HFFc6 (cell line): ENCODE measurements at regions not wholly inside any gene's neighbourhood (a gene's known extent, or its start where the extent isn't known, plus 50 kb on each side); places are given as distances from the start of the nearest gene placed in this dataset.
"Not testable (repeated sequence)": the region's sequence is repeated elsewhere in the genome, so short reads cannot be mapped to it uniquely, and the experiment has no call there.

Source experiments
- DNase-seq: peaks from one replicate; pipeline ENCODE4 v3.0.0-alpha.2; 2018
- H3K27ac Mint-ChIP-seq: 2 replicates; pipeline ENCODE4 v1.8.0; 2020; ENCODE audit warnings: mild to moderate bottlenecking, mixed read lengths
- H3K27me3 Mint-ChIP-seq: 2 replicates; pipeline ENCODE4 v1.8.0; 2021; ENCODE audit warnings: mild to moderate bottlenecking, moderate library complexity, mixed read lengths; ENCODE audit not compliant: insufficient read depth
- H3K36me3 Mint-ChIP-seq: 2 replicates; pipeline ENCODE4 v1.8.0; 2021; ENCODE audit warnings: low read depth, mixed read lengths
- H3K4me1 Mint-ChIP-seq: 2 replicates; pipeline ENCODE4 v1.8.0; 2020; ENCODE audit warnings: low read depth, mixed read lengths
- H3K4me3 Mint-ChIP-seq: 2 replicates; pipeline ENCODE4 v1.8.0; 2020; ENCODE audit warnings: mild to moderate bottlenecking, moderate library complexity, mixed read lengths
- H3K9me3 Mint-ChIP-seq: 2 replicates; pipeline ENCODE4 v1.8.0; 2020; ENCODE audit warnings: mild to moderate bottlenecking, mixed read lengths
- CTCF ChIP-seq: fragments of 200-600 bp; sonication (generic); IDR thresholded peaks from 2 replicates; pipeline ENCODE4 v1.5.0; 2021; ENCODE audit warnings: antibody characterized with exemption, mild to moderate bottlenecking

GRCh38 chr5:91486638-91487037 is 103.5 kb upstream of the ARRDC3 start:
- DNase-seq = no peak
- Mint-ChIP-seq H3K4me1 (no peaks in the 10 kb centered on the region), H3K4me3 (no peak overlapping the region), H3K36me3 (no peaks in the 10 kb centered on the region), H3K9me3 (no peaks in the 10 kb centered on the region), H3K27me3 (peaks cover 1% of the 10 kb centered on the region), H3K27ac (no peak overlapping the region)
- no peak for TF ChIP-seq CTCF

DNA sequence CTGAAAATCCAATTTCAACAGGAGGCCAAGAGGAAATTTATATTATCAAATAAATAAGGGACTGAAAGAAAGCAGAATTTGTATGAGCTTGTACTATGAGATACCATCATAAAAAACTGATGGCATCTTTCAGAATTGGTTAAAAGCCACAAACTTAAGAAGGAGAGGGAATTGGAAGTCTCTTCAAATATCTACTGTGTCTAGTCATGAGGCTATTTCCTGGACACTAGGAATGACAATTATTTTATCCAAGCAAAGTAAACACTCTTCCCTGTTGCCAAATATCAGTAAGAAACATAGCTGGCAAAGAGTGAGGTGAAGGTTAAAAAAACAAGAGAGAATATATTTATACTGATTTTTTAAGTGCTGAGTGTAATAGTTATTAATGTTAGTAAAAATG is 101.5 kb upstream of the ARRDC3 start:
- H3K36me3 Mint-ChIP-seq = no peaks in the 10 kb centered on the region
- no peak for DNase-seq
- peaks cover 1% of the 10 kb centered on the region for H3K27me3 Mint-ChIP-seq
- no peaks in the 10 kb centered on the region for H3K4me1 Mint-ChIP-seq
- TF ChIP-seq CTCF = no peak
- H3K9me3 Mint-ChIP-seq = no peaks in the 10 kb centered on the region
- H3K4me3 Mint-ChIP-seq = no peak overlapping the region
- no peak overlapping the region for H3K27ac Mint-ChIP-seq

DNA sequence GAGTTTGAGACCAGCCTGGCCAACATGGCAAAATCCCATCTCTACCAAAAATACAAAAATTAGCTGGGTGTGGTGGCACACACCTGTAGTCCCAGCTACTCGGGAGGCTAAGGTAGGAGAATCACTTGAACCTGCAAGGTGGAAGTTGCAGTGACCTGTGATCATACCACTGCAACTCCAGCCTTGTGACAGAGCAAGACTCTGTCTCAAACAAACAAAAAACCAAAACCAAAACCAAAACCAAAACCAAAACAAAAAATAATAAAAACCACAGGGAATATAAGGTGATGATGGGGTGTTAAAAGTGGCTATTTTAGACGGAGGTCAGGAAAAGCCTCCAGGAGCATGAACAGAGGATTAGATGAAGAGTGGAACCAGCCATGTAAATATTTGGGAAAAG is 96.3 kb upstream of the ARRDC3 start:
- not testable (repeated sequence) for H3K27me3 Mint-ChIP-seq, H3K4me1 Mint-ChIP-seq, DNase-seq, H3K27ac Mint-ChIP-seq, H3K9me3 Mint-ChIP-seq, H3K36me3 Mint-ChIP-seq
- H3K4me3 Mint-ChIP-seq = peak overlapping the region; percentile 33

GRCh38 chr5:91478096-91478495 is 95.0 kb upstream of the ARRDC3 start:
- no peak for TF ChIP-seq CTCF
- Mint-ChIP-seq H3K4me3 (no peak overlapping the region), H3K36me3 (no peaks in the 10 kb centered on the region), H3K27me3 (peaks cover 2% of the 10 kb centered on the region), H3K27ac (no peak overlapping the region), H3K9me3 (no peaks in the 10 kb centered on the region), H3K4me1 (no peaks in the 10 kb centered on the region)
- DNase-seq = no peak

- Mint-ChIP-seq H3K27me3 (peaks cover 2% of the 10 kb centered on the region; the same call in 1 of the 2 replicates), H3K9me3 (no peaks in the 10 kb centered on the region), H3K36me3 (no peaks in the 10 kb centered on the region), H3K4me3 (no peak overlapping the region), H3K4me1 (no peaks in the 10 kb centered on the region), H3K27ac (no peak overlapping the region)
- DNase-seq = no peak
- TF ChIP-seq CTCF = no peak
Observed at GRCh38 chr5:91477408-91477807, 94.3 kb upstream of the ARRDC3 start.

DNA sequence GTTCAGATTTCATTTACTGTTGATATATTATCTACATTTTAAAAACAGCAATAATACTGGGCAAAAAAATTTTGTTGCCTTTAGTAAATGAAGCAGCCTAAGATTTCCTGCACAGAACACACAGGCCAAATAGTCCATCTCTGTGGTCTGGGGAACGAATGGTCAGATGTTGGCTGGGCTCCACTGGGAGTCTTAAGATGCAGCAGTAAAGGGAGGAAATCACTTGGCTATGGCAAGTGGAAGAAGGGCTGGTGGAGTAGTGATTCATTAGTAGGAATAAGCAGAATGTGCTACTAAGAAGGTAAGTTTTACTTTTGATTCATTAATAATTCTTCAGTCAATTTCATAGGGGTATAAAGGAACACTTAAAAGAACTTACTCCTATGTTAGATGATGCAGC is 91.1 kb upstream of the ARRDC3 start:
- no peak overlapping the region for H3K27ac Mint-ChIP-seq
- H3K4me3 Mint-ChIP-seq = no peak overlapping the region
- H3K27me3 Mint-ChIP-seq = peaks cover 2% of the 10 kb centered on the region; the same call in 1 of the 2 replicates
- DNase-seq = no peak
- TF ChIP-seq CTCF = no peak
- no peaks in the 10 kb centered on the region for H3K9me3 Mint-ChIP-seq
- H3K4me1 Mint-ChIP-seq = peaks cover 4% of the 10 kb centered on the region
- H3K36me3 Mint-ChIP-seq = no peaks in the 10 kb centered on the region
